Right cardiac atrium (tissue), 5 donors: ENCODE measurements at regions not wholly inside any gene's neighbourhood (a gene's known extent, or its start where the extent isn't known, plus 50 kb on each side); places are given as distances from the start of the nearest gene placed in this dataset.

Experiments
- ATAC-seq, 2 donors: fragments of 200-7000 bp; cut with Tn5 transposase; one replicate each; pipeline versions ENCODE4 v1.8.0 to v1.9.1; 2020; ENCODE audit warnings: moderate library complexity in 2 of 2, mild to moderate bottlenecking in 1 of 2
- DNase-seq, 3 donors: peaks; one replicate each; pipeline ENCODE4 v3.0.0-alpha.2; 2020
- H3K27ac ChIP-seq: one replicate; pipeline ENCODE4 v1.5.1; 2013; ENCODE audit warnings: mild to moderate bottlenecking, low read length, control low read depth, moderate library complexity
- H3K27me3 ChIP-seq: one replicate; pipeline ENCODE4 v1.6.1; 2013; ENCODE audit not compliant: control insufficient read depth, insufficient read depth
- H3K4me1 ChIP-seq: one replicate; pipeline ENCODE4 v1.6.1; 2013; ENCODE audit warnings: low read length; ENCODE audit not compliant: control insufficient read depth, insufficient read depth
- H3K4me3 ChIP-seq: one replicate; pipeline ENCODE4 v1.5.1; 2013; ENCODE audit warnings: low read length, control low read depth
- H3K9me3 ChIP-seq: one replicate; pipeline ENCODE4 v1.6.1; 2013; ENCODE audit warnings: low read length; ENCODE audit not compliant: control insufficient read depth
- WGBS: extraction: QIAGEN DNeasy Blood & Tissue Kit; methylation state at CpG from one replicate; pipeline ENCODE4 v1.1.7; 2013; 5-methylcytosine and 5-hydroxymethylcytosine counted together
- intact Hi-C, 4 donors: fragments of 100-400 bp; cut with DNase I; formaldehyde crosslinking; loops; one replicate each; pipeline versions ENCODE4 v1.11.0 to v1.14.0; 2022 to 2023
- donor health status: healthy with polysubstance abuse.
- donor health status: DM: no; HTN: yes; CAD: no.
- donor health status: DM: no; HTN: no; CAD: no.
- donor health status: DM: no; HTN: yes; CAD: no; lungs with severe emphysema.
- donor health status: DM: yes; HTN: yes; CAD: no.

GRCh38 chr2:43100362-43100882 is 126.0 kb downstream of the ZFP36L2 start:
- ATAC-seq = peak in 1 of 2 donors; percentile 5

GRCh38 chr2:43099797-43100196 is 126.6 kb downstream of the ZFP36L2 start:
- WGBS = 96% methylated on average over 4 of the region's 4 CpGs
- no peak overlapping the region for H3K27ac ChIP-seq
- H3K4me3 ChIP-seq = no peak overlapping the region
- ATAC-seq = no peak
- intact Hi-C loops = loop anchor here in 2 of 4 donors (10.0 kb wide), 2 partner anchors 65 to 125 kb away; partner anchors contain the start of gene ZFP36L2 (in 1 of the 2)
- H3K9me3 ChIP-seq = no peaks in the 10 kb centered on the region
- no peak for DNase-seq
- peaks cover 7% of the 10 kb centered on the region for H3K4me1 ChIP-seq
- H3K27me3 ChIP-seq = no peaks in the 10 kb centered on the region

More at GRCh38 chr2:43100362-43100882, 126.0 kb downstream of the ZFP36L2 start:
- Histone ChIP-seq H3K9me3 (no peaks in the 10 kb centered on the region), H3K4me1 (peaks cover 7% of the 10 kb centered on the region), H3K4me3 (peak overlapping the region; percentile 39), H3K27ac (peak overlapping the region; percentile 54), H3K27me3 (no peaks in the 10 kb centered on the region)
- WGBS = 36% methylated on average over 21 of the region's 21 CpGs
- no peak for DNase-seq
- intact Hi-C loops = loop anchor here in 2 of 4 donors (10.0 kb wide), 2 partner anchors 66 to 124 kb away; partner anchors contain the start of gene ZFP36L2 (in 1 of the 2)

GRCh38 chr2:43098539-43098938 is 127.9 kb downstream of the ZFP36L2 start:
- Histone ChIP-seq H3K9me3 (no peaks in the 10 kb centered on the region), H3K4me1 (peaks cover 7% of the 10 kb centered on the region), H3K27ac (no peak overlapping the region), H3K27me3 (no peaks in the 10 kb centered on the region), H3K4me3 (no peak overlapping the region)
- WGBS = 94% methylated on average over 4 of the region's 4 CpGs
- ATAC-seq (no peak), DNase-seq (no peak)
- intact Hi-C loops = no loop called here

GRCh38 chr2:43097644-43098408 is 128.6 kb downstream of the ZFP36L2 start:
- H3K4me3 ChIP-seq = no peak overlapping the region
- ATAC-seq = no peak
- H3K27me3 ChIP-seq = no peaks in the 10 kb centered on the region
- peak in 2 of 3 donors; percentile 51 to 62 for DNase-seq
- WGBS = 47% methylated on average over 7 of the region's 7 CpGs
- intact Hi-C loops = no loop called here
- peaks cover 7% of the 10 kb centered on the region for H3K4me1 ChIP-seq
- no peaks in the 10 kb centered on the region for H3K9me3 ChIP-seq
- no peak overlapping the region for H3K27ac ChIP-seq

GRCh38 chr2:43095533-43096295 is 130.7 kb downstream of the ZFP36L2 start:
- no peaks in the 10 kb centered on the region for H3K4me1 ChIP-seq
- no peak for ATAC-seq
- 96% methylated on average over 4 of the region's 4 CpGs for WGBS
- no peak for DNase-seq
- intact Hi-C loops = no loop called here
- no peak overlapping the region for H3K27ac ChIP-seq
- no peaks in the 10 kb centered on the region for H3K27me3 ChIP-seq
- H3K4me3 ChIP-seq = no peak overlapping the region
- no peaks in the 10 kb centered on the region for H3K9me3 ChIP-seq

- Histone ChIP-seq H3K4me1 (peaks cover 4% of the 10 kb centered on the region), H3K4me3 (no peak overlapping the region), H3K9me3 (no peaks in the 10 kb centered on the region), H3K27ac (no peak overlapping the region), H3K27me3 (no peaks in the 10 kb centered on the region)
- intact Hi-C loops = no loop called here
- DNase-seq (no peak), ATAC-seq (no peak)
- 80% methylated on average over 2 of the region's 2 CpGs for WGBS
Observed at GRCh38 chr2:43092520-43093179, 133.8 kb downstream of the ZFP36L2 start.

- WGBS = 97% methylated on average over 1 of the region's 1 CpG
- no peaks in the 10 kb centered on the region for H3K9me3 ChIP-seq
- peaks cover 14% of the 10 kb centered on the region for H3K4me1 ChIP-seq
- DNase-seq = no peak
- H3K4me3 ChIP-seq = no peak overlapping the region
- no peak for ATAC-seq
- intact Hi-C loops = no loop called here
- H3K27me3 ChIP-seq = no peaks in the 10 kb centered on the region
- H3K27ac ChIP-seq = no peak overlapping the region
Observed at GRCh38 chr2:43090317-43090716, 136.1 kb downstream of the ZFP36L2 start.

GRCh38 chr2:43088143-43089073 is 138.0 kb downstream of the ZFP36L2 start:
- Histone ChIP-seq H3K9me3 (no peaks in the 10 kb centered on the region), H3K27me3 (no peaks in the 10 kb centered on the region), H3K4me1 (peaks cover 29% of the 10 kb centered on the region), H3K27ac (peak overlapping the region; percentile 42), H3K4me3 (no peak overlapping the region)
- intact Hi-C loops = loop anchor here in 1 of 4 donors (10.0 kb wide), 1 partner anchor 64 kb away; no protein-coding TSS in a partner anchor
- DNase-seq (no peak), ATAC-seq (no peak)
- 94% methylated on average over 3 of the region's 3 CpGs for WGBS

- Histone ChIP-seq H3K27me3 (no peaks in the 10 kb centered on the region), H3K4me3 (no peak overlapping the region), H3K27ac (peak overlapping the region; percentile 91), H3K4me1 (peaks cover 36% of the 10 kb centered on the region), H3K9me3 (no peaks in the 10 kb centered on the region)
- WGBS = 93% methylated on average over 3 of the region's 3 CpGs
- no peak for ATAC-seq
- intact Hi-C loops = loop anchor here in 1 of 4 donors (10.0 kb wide), 1 partner anchor 63 kb away; no protein-coding TSS in a partner anchor
- no peak for DNase-seq
Observed at GRCh38 chr2:43087413-43087812, 139.0 kb downstream of the ZFP36L2 start.
